Bronchial epithelial cell (primary cell): ENCODE measurements at regions not wholly inside any gene's neighbourhood (a gene's known extent, or its start where the extent isn't known, plus 50 kb on each side); places are given as distances from the start of the nearest gene placed in this dataset.

Source experiments
- DNase-seq: peaks from one replicate; pipeline ENCODE4 v3.0.0-alpha.2; 2010; ENCODE audit warnings: low read depth
- FAIRE-seq: peaks from 2 replicates; lab custom pipeline; 2011; peaks lifted over from hg19 to GRCh38; lab: Jason Lieb, UNC
- H3K27me3 ChIP-seq: 2 replicates; pipeline ENCODE4 v1.5.1; 2011; ENCODE audit warnings: low read length; ENCODE audit not compliant: control insufficient read depth, insufficient read depth
- H3K36me3 ChIP-seq: 2 replicates; pipeline ENCODE4 v1.5.1; 2011; ENCODE audit warnings: low read length; ENCODE audit not compliant: control insufficient read depth, insufficient read depth
- H3K4me3 ChIP-seq: 2 replicates; pipeline ENCODE4 v1.5.1; 2011; ENCODE audit warnings: mild to moderate bottlenecking, low read depth, low read length, control low read depth
- TF ChIP-seq, protein P1 (sequence below): IDR thresholded peaks from 2 replicates; pipeline ENCODE4 v1.5.1; 2011; ENCODE audit warnings: mild to moderate bottlenecking, moderate library complexity, low read length, control low read depth, inconsistent platforms; ENCODE audit not compliant: insufficient read depth, severe bottlenecking

GRCh38 chrX:42241421-42241820, 318.1 kb upstream of the CASK start:
- TF ChIP-seq, protein P1, sequence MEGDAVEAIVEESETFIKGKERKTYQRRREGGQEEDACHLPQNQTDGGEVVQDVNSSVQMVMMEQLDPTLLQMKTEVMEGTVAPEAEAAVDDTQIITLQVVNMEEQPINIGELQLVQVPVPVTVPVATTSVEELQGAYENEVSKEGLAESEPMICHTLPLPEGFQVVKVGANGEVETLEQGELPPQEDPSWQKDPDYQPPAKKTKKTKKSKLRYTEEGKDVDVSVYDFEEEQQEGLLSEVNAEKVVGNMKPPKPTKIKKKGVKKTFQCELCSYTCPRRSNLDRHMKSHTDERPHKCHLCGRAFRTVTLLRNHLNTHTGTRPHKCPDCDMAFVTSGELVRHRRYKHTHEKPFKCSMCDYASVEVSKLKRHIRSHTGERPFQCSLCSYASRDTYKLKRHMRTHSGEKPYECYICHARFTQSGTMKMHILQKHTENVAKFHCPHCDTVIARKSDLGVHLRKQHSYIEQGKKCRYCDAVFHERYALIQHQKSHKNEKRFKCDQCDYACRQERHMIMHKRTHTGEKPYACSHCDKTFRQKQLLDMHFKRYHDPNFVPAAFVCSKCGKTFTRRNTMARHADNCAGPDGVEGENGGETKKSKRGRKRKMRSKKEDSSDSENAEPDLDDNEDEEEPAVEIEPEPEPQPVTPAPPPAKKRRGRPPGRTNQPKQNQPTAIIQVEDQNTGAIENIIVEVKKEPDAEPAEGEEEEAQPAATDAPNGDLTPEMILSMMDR: no peak
- DNase-seq: peak; percentile 4
- no peak for FAIRE-seq
- Histone ChIP-seq H3K27me3 (no peaks in the 10 kb centered on the region), H3K36me3 (no peaks in the 10 kb centered on the region), H3K4me3 (no peak overlapping the region)

DNA sequence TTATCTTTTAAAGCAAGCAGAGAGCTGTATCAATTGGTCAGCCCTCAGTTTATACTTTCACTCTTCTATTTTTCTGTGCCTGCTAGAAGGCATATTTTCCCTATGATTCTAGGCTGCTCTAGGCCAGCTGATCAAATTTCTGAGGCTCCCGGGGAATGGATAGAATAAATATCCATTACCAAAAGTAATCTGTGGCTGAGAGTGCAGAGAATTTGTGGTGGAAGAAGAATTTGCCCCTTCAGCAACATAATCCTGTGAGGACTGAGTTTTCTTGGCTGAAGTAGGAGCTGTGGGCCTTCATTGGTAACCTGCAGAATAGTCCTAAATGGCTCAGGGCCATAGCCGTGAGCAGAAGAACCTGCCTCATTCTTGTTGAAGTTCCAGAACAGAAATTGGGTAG, 314.6 kb upstream of the CASK start:
- Histone ChIP-seq H3K4me3 (no peak overlapping the region), H3K27me3 (no peaks in the 10 kb centered on the region), H3K36me3 (no peaks in the 10 kb centered on the region)
- DNase-seq: no peak
- TF ChIP-seq, protein P1: no peak
- no peak for FAIRE-seq

GRCh38 chrX:42229533-42229932, 306.2 kb upstream of the CASK start:
- DNase-seq: peak; percentile 30
- no peaks in the 10 kb centered on the region for H3K27me3 ChIP-seq
- no peak for FAIRE-seq
- TF ChIP-seq, protein P1: no peak
- no peak overlapping the region for H3K4me3 ChIP-seq
- no peaks in the 10 kb centered on the region for H3K36me3 ChIP-seq

GRCh38 chrX:42220666-42221065, 297.3 kb upstream of the CASK start:
- H3K36me3 ChIP-seq: no peaks in the 10 kb centered on the region
- FAIRE-seq (no peak), DNase-seq (no peak)
- no peak overlapping the region for H3K4me3 ChIP-seq
- TF ChIP-seq, protein P1: no peak
- H3K27me3 ChIP-seq: no peaks in the 10 kb centered on the region

DNA sequence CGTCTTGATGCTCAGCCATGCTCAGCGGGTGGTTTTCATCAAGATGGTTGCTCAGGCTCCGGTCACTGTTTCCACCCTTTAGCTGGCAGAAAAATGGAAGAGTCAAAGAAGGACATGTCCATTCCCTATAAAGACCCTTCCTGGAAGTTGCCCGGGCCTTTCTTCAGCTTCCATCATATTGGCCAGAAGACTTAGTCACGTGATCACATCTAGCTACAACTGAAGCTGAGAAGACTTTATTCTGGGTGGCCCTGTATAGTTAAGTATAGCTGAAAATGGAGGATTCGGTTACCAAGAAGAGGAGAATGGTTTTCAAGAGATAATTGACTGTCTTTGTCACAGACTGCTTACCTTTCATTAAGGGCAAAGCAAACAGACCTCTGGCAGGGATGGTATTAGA, 296.7 kb upstream of the CASK start:
- Histone ChIP-seq H3K27me3 (no peaks in the 10 kb centered on the region), H3K4me3 (no peak overlapping the region), H3K36me3 (no peaks in the 10 kb centered on the region)
- TF ChIP-seq, protein P1: no peak
- FAIRE-seq (no peak), DNase-seq (no peak)

GRCh38 chrX:42219231-42219630, 295.9 kb upstream of the CASK start:
- Histone ChIP-seq H3K36me3 (no peaks in the 10 kb centered on the region), H3K4me3 (no peak overlapping the region), H3K27me3 (no peaks in the 10 kb centered on the region)
- FAIRE-seq: peak; percentile 7
- peak; percentile 3 for DNase-seq
- TF ChIP-seq, protein P1: no peak
